ENCODE measurements at regions not wholly inside any gene's neighbourhood (a gene's known extent, or its start where the extent isn't known, plus 50 kb on each side); places are given as distances from the start of the nearest gene placed in this dataset.
A peak's percentile ranks its signal among the peaks of the same experiment; 100 is the strongest.

GRCh38 chr4:96099031-96099430, 259.1 kb downstream of the PDHA2 start:
- ATAC-seq = peak in 1 of 4 donors; percentile 10
- 39 to 67% (median 51%) methylated on average over 1 of the region's 1 CpG for WGBS, 4 donors

GRCh38 chr4:96102541-96103026, 262.7 kb downstream of the PDHA2 start:
- 54 to 71% (median 67%) methylated on average over 3 of the region's 3 CpGs for WGBS, 4 donors
- ATAC-seq (peak in 2 of 4 donors; percentile 26 to 39), DNase-seq (no peak)
- H3K36me3 ChIP-seq = no peaks in the 10 kb centered on the region
- no peaks in the 10 kb centered on the region for H3K4me1 ChIP-seq
- intact Hi-C loops (cut with DNase I) = no loop called here
- H3K27ac ChIP-seq = no peak overlapping the region
- H3K4me3 ChIP-seq = no peak overlapping the region
- H3K27me3 ChIP-seq = no peaks in the 10 kb centered on the region
- TF ChIP-seq POLR2A (IDR thresholded peaks at IDR 0.05) (no peak), CTCF (IDR thresholded peaks at IDR 0.05) (no peak)
- no peaks in the 10 kb centered on the region for H3K9me3 ChIP-seq

More at GRCh38 chr4:96099031-96099430, 259.1 kb downstream of the PDHA2 start:
- H3K36me3 ChIP-seq = no peaks in the 10 kb centered on the region
- no peak for DNase-seq
- no peaks in the 10 kb centered on the region for H3K4me1 ChIP-seq
- H3K27me3 ChIP-seq = no peaks in the 10 kb centered on the region
- no peaks in the 10 kb centered on the region for H3K9me3 ChIP-seq
- H3K27ac ChIP-seq = no peak overlapping the region
- no peak for TF ChIP-seq POLR2A (IDR thresholded peaks at IDR 0.05)
- TF ChIP-seq CTCF (IDR thresholded peaks at IDR 0.05) = no peak
- intact Hi-C loops (cut with DNase I) = no loop called here
- no peak overlapping the region for H3K4me3 ChIP-seq

GRCh38 chr4:96103086-96103485, 263.2 kb downstream of the PDHA2 start:
- ATAC-seq = no peak
- 30 to 50% (median 39%) methylated on average over 5 of the region's 5 CpGs for WGBS, 4 donors
- intact Hi-C loops (cut with DNase I) = no loop called here
- Histone ChIP-seq H3K36me3 (no peaks in the 10 kb centered on the region), H3K27me3 (no peaks in the 10 kb centered on the region), H3K27ac (peak overlapping the region in 1 of 12 donors; percentile 13), H3K4me1 (no peaks in the 10 kb centered on the region), H3K9me3 (no peaks in the 10 kb centered on the region), H3K4me3 (no peak overlapping the region)
- TF ChIP-seq POLR2A (IDR thresholded peaks at IDR 0.05) = no peak
- no peak for TF ChIP-seq CTCF (IDR thresholded peaks at IDR 0.05)
- DNase-seq = no peak

GRCh38 chr4:96108146-96108545, 268.3 kb downstream of the PDHA2 start:
- H3K27me3 ChIP-seq = no peaks in the 10 kb centered on the region
- intact Hi-C loops (cut with DNase I) = no loop called here
- H3K27ac ChIP-seq = no peak overlapping the region
- no peak for DNase-seq
- no peaks in the 10 kb centered on the region for H3K36me3 ChIP-seq
- peaks cover 0 to 10% (median 2%) of the 10 kb centered on the region in 12 donors for H3K9me3 ChIP-seq
- no peaks in the 10 kb centered on the region for H3K4me1 ChIP-seq
- 64 to 85% (median 72%) methylated on average over 1 of the region's 1 CpG for WGBS, 4 donors
- ATAC-seq = no peak
- H3K4me3 ChIP-seq = no peak overlapping the region
- TF ChIP-seq POLR2A (IDR thresholded peaks at IDR 0.05) (no peak), CTCF (IDR thresholded peaks at IDR 0.05) (no peak)
